Muscle of leg (tissue), 3 donors: ENCODE measurements at regions not wholly inside any gene's neighbourhood (a gene's known extent, or its start where the extent isn't known, plus 50 kb on each side); places are given as distances from the start of the nearest gene placed in this dataset.

Experiments
- DNase-seq: peaks from one replicate; pipeline ENCODE4 v3.0.0; 2013
- H3K27ac ChIP-seq: one replicate; pipeline ENCODE4 v1.5.1; 2013; ENCODE audit warnings: mild to moderate bottlenecking, low read length, control low read depth
- H3K27me3 ChIP-seq: one replicate; pipeline ENCODE4 v1.6.1; 2013; ENCODE audit warnings: low read length; ENCODE audit not compliant: control insufficient read depth, insufficient read depth
- H3K36me3 ChIP-seq: one replicate; pipeline ENCODE4 v1.6.1; 2013; ENCODE audit warnings: low read length; ENCODE audit not compliant: control insufficient read depth, insufficient read depth
- H3K4me1 ChIP-seq: one replicate; pipeline ENCODE4 v1.6.1; 2013; ENCODE audit warnings: low read length; ENCODE audit not compliant: control insufficient read depth, insufficient read depth
- H3K4me3 ChIP-seq: one replicate; pipeline ENCODE4 v1.5.1; 2013; ENCODE audit warnings: low read length, control low read depth
- H3K9me3 ChIP-seq: replicated peaks from 2 replicates; pipeline ENCODE4 v1.6.1; 2013; ENCODE audit warnings: low read depth, low read length; ENCODE audit not compliant: control insufficient read depth
- WGBS: methylation state at CpG from one replicate; pipeline ENCODE4 v1.1.5; 2013; ENCODE audit warnings: missing lambda C conversion rate; ENCODE audit not compliant: insufficient coverage; 5-methylcytosine and 5-hydroxymethylcytosine counted together

GRCh38 chr6:56753811-56754210 is 111.1 kb upstream of the DST start:
- WGBS = no CpG with 5 or more reads among the region's 1 CpG
- no peak for DNase-seq
- no peaks in the 10 kb centered on the region for H3K36me3 ChIP-seq
- H3K27me3 ChIP-seq = no peaks in the 10 kb centered on the region
- no peaks in the 10 kb centered on the region for H3K9me3 ChIP-seq
- H3K4me1 ChIP-seq = peaks cover 6% of the 10 kb centered on the region
- no peak overlapping the region for H3K4me3 ChIP-seq
- no peak overlapping the region for H3K27ac ChIP-seq

DNA sequence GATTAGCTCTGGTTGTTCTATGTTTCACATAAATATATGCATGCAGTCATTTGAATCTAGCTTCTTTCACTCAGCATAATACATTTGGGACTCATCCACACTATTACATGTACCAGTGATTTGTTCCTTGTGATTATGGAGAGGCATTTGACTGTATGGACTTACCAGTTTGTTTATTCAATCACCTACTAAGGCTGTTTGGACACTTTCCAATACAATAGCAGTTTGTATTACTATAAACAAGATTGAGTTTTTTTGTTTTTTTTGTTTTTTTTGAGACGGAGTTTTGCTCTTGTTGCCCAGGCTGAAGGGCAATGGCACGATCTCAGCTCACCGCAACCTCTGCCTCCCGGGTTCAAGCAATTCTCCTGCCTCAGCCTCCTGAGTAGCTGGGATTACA is 109.8 kb upstream of the DST start:
- H3K27ac ChIP-seq = no peak overlapping the region
- H3K36me3 ChIP-seq = no peaks in the 10 kb centered on the region
- H3K9me3 ChIP-seq = no peaks in the 10 kb centered on the region
- no CpG with 5 or more reads among the region's 4 CpGs for WGBS
- no peaks in the 10 kb centered on the region for H3K27me3 ChIP-seq
- no peak overlapping the region for H3K4me3 ChIP-seq
- no peak for DNase-seq
- H3K4me1 ChIP-seq = peaks cover 3% of the 10 kb centered on the region

GRCh38 chr6:56752009-56752408 is 109.3 kb upstream of the DST start:
- Histone ChIP-seq H3K36me3 (no peaks in the 10 kb centered on the region), H3K4me1 (no peaks in the 10 kb centered on the region), H3K9me3 (no peaks in the 10 kb centered on the region), H3K27me3 (no peaks in the 10 kb centered on the region), H3K27ac (no peak overlapping the region), H3K4me3 (no peak overlapping the region)
- no peak for DNase-seq

- no CpG with 5 or more reads among the region's 1 CpG for WGBS
- H3K4me3 ChIP-seq = no peak overlapping the region
- H3K4me1 ChIP-seq = no peaks in the 10 kb centered on the region
- H3K36me3 ChIP-seq = no peaks in the 10 kb centered on the region
- H3K27ac ChIP-seq = no peak overlapping the region
- DNase-seq = no peak
- H3K9me3 ChIP-seq = no peaks in the 10 kb centered on the region
- no peaks in the 10 kb centered on the region for H3K27me3 ChIP-seq
These were observed 108.9 kb upstream of the DST start for GRCh38 chr6:56751604-56752003.

DNA sequence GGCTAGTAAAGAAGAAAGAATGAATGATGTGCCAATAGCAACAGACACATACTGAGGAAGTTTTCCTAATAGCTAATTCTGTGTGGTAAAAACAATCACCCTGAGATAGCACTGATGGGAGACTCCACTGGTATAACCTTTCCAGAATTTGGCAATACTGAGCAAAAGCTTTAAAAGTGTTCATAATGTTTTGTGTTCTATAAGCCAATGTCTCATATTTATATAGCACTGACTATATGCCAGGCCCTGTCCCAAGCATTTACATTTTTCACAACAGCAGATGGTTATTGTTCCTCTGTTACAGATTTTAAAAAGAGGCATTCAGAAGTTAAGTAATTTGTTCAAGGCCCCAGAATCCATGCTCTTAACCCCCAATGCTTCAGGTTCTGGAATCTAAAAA is 108.0 kb upstream of the DST start:
- no peak overlapping the region for H3K27ac ChIP-seq
- no peaks in the 10 kb centered on the region for H3K4me1 ChIP-seq
- no peaks in the 10 kb centered on the region for H3K9me3 ChIP-seq
- no peaks in the 10 kb centered on the region for H3K27me3 ChIP-seq
- DNase-seq = no peak
- no peak overlapping the region for H3K4me3 ChIP-seq
- H3K36me3 ChIP-seq = no peaks in the 10 kb centered on the region

DNA sequence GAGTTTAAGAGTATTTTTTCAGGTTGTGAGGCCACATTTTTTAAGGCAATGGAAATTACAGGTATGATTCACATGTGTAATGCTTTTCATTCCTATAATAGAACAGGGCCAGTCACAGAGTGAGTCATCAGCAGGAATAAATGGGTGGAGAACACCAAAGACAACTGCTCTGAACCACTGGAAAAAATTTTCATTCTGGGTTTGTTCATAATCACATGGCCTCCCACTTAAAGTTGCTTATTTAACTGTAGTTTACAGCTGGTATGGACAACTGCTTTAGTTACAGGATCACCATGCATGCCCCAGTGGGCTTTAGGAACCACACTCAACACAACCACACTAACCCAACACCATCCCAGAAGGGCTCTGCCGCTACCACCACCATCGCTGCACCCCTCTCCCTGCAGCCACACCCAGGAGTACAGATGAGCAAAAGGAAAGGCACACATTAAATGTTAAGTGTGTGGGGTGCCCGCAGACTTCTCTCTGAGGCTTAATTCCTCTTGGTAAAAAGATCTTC is 107.0 kb upstream of the DST start:
- H3K4me3 ChIP-seq = no peak overlapping the region
- H3K27me3 ChIP-seq = no peaks in the 10 kb centered on the region
- no peaks in the 10 kb centered on the region for H3K36me3 ChIP-seq
- H3K9me3 ChIP-seq = no peaks in the 10 kb centered on the region
- H3K27ac ChIP-seq = no peak overlapping the region
- no CpG with 5 or more reads among the region's 3 CpGs for WGBS
- no peaks in the 10 kb centered on the region for H3K4me1 ChIP-seq
- DNase-seq = no peak

GRCh38 chr6:56746767-56747504 is 104.2 kb upstream of the DST start:
- Histone ChIP-seq H3K27me3 (no peaks in the 10 kb centered on the region), H3K4me3 (no peak overlapping the region), H3K9me3 (no peaks in the 10 kb centered on the region), H3K4me1 (no peaks in the 10 kb centered on the region), H3K36me3 (no peaks in the 10 kb centered on the region), H3K27ac (peak overlapping the region; percentile 18)
- no peak for DNase-seq
- WGBS = 96% methylated on average over 2 of the region's 4 CpGs

- no peaks in the 10 kb centered on the region for H3K4me1 ChIP-seq
These were observed 103.3 kb upstream of the DST start for GRCh38 chr6:56745971-56746370.

DNA sequence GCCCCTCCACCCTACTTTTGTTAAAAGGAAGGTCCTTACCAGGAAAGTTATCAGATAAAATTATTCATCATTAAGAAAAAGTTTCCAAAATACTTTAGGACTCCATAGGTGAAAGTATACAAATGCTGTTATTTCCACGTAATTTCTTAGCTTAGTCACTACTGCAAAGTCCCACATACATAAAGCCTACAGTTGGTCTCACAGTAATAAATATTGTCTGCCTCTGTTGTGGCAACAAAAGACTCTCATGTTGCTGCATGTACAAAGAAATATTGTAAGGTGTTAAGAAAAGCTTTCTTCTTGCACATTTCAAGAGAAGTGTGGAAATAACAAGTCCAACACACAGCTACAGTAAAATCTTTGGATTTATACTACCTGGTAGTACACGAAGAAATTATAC is 102.4 kb upstream of the DST start:
- WGBS = no CpG with 5 or more reads among the region's 2 CpGs
- no peak overlapping the region for H3K4me3 ChIP-seq
- H3K27ac ChIP-seq = no peak overlapping the region
- H3K36me3 ChIP-seq = no peaks in the 10 kb centered on the region
- no peaks in the 10 kb centered on the region for H3K27me3 ChIP-seq
- no peaks in the 10 kb centered on the region for H3K4me1 ChIP-seq
- H3K9me3 ChIP-seq = no peaks in the 10 kb centered on the region
- no peak for DNase-seq

More at GRCh38 chr6:56745971-56746370, 103.3 kb upstream of the DST start:
- no peak for DNase-seq
- H3K36me3 ChIP-seq = no peaks in the 10 kb centered on the region
- H3K27me3 ChIP-seq = no peaks in the 10 kb centered on the region
- no peak overlapping the region for H3K4me3 ChIP-seq
- no CpG with 5 or more reads among the region's 2 CpGs for WGBS
- no peaks in the 10 kb centered on the region for H3K9me3 ChIP-seq
- H3K27ac ChIP-seq = no peak overlapping the region

GRCh38 chr6:56744528-56744927 is 101.8 kb upstream of the DST start:
- Histone ChIP-seq H3K9me3 (no peaks in the 10 kb centered on the region), H3K27ac (no peak overlapping the region), H3K27me3 (no peaks in the 10 kb centered on the region), H3K4me3 (no peak overlapping the region), H3K36me3 (no peaks in the 10 kb centered on the region), H3K4me1 (no peaks in the 10 kb centered on the region)
- WGBS = 80% methylated on average over 1 of the region's 3 CpGs
- no peak for DNase-seq
